SU-DHL-6 (cell line): ENCODE measurements at regions not wholly inside any gene's neighbourhood (a gene's known extent, or its start where the extent isn't known, plus 50 kb on each side); places are given as distances from the start of the nearest gene placed in this dataset.

Experiments
- CTCF ChIP-seq: fragments of 200-600 bp; sonication (generic); IDR thresholded peaks from one replicate; pipeline ENCODE4 v1.5.1; 2017; ENCODE audit warnings: antibody characterized with exemption, mild to moderate bottlenecking, low read length, moderate library complexity; ENCODE audit not compliant: insufficient read depth, poor library complexity, severe bottlenecking
- EZH2phosphoT487 ChIP-seq: fragments of 200-600 bp; sonication (generic), shearing (Covaris generic); conservative IDR thresholded peaks from 2 replicates; pipeline ENCODE4 v1.6.1; 2018; ENCODE audit warnings: mild to moderate bottlenecking, antibody characterized with exemption, low read length, moderate library complexity, mixed read lengths

- TF ChIP-seq CTCF (no peak), EZH2phosphoT487 (no peak)
Observed at GRCh38 chr5:77881528-77881927, 105.4 kb upstream of the TBCA start.
